MCF 10A (cell line): ENCODE measurements at regions not wholly inside any gene's neighbourhood (a gene's known extent, or its start where the extent isn't known, plus 50 kb on each side); places are given as distances from the start of the nearest gene placed in this dataset.

Experiments
- BruUV-seq: library from RNA; stranded (reverse); fragments of 400-500 nt; replicated peaks from 2 replicates; lab custom pipeline; 2021; lab: Mats Ljungman, UMichigan
- CTCF ChIA-PET: fragments of 300-600 bp; sonication (Branson Sonifier 250); formaldehyde crosslinking; extraction: SDS; loops from one replicate; lab custom pipeline; 2021; ENCODE audit warnings: antibody characterized with exemption, inconsistent platforms; lab: Yijun Ruan, JAX
- POLR2A ChIA-PET: fragments of 300-600, 350-650 bp; sonication (Branson Sonifier 250); formaldehyde crosslinking; extraction: SDS; loops from one replicate; lab custom pipeline; 2020; ENCODE audit warnings: antibody characterized with exemption, inconsistent platforms; lab: Yijun Ruan, JAX
- DNase-seq: peaks from one replicate; pipeline ENCODE4 v3.0.0-alpha.2; 2018; ENCODE audit not compliant: unreplicated experiment
- H3K27ac Mint-ChIP-seq: one replicate; pipeline ENCODE4 v1.8.0; 2022; ENCODE audit warnings: mild to moderate bottlenecking, low read depth, mixed read lengths; ENCODE audit not compliant: unreplicated experiment
- H3K27me3 Mint-ChIP-seq: one replicate; pipeline ENCODE4 v1.8.0; 2022; ENCODE audit warnings: mixed read lengths; ENCODE audit not compliant: insufficient read depth, unreplicated experiment
- H3K36me3 Mint-ChIP-seq: one replicate; pipeline ENCODE4 v1.8.0; 2022; ENCODE audit warnings: mild to moderate bottlenecking, moderate library complexity, mixed read lengths; ENCODE audit not compliant: insufficient read depth, unreplicated experiment
- H3K4me1 Mint-ChIP-seq: one replicate; pipeline ENCODE4 v1.8.0; 2022; ENCODE audit warnings: mixed read lengths; ENCODE audit not compliant: insufficient read depth, unreplicated experiment
- H3K4me3 Mint-ChIP-seq: one replicate; pipeline ENCODE4 v1.8.0; 2022; ENCODE audit warnings: mild to moderate bottlenecking, moderate library complexity, mixed read lengths; ENCODE audit not compliant: unreplicated experiment
- H3K9me3 Mint-ChIP-seq: one replicate; pipeline ENCODE4 v1.8.0; 2022; ENCODE audit warnings: mixed read lengths; ENCODE audit not compliant: unreplicated experiment
- CTCF ChIP-seq: fragments of 200-600 bp; IDR thresholded peaks from one replicate; pipeline ENCODE4 v1.8.0; 2022; ENCODE audit warnings: antibody characterized with exemption, mild to moderate bottlenecking; ENCODE audit not compliant: unreplicated experiment
- intact Hi-C: fragments of 100-400 bp; cut with micrococcal nuclease; formaldehyde crosslinking; loops from 2 replicates; pipeline ENCODE4 v1.14.1; 2022

DNA sequence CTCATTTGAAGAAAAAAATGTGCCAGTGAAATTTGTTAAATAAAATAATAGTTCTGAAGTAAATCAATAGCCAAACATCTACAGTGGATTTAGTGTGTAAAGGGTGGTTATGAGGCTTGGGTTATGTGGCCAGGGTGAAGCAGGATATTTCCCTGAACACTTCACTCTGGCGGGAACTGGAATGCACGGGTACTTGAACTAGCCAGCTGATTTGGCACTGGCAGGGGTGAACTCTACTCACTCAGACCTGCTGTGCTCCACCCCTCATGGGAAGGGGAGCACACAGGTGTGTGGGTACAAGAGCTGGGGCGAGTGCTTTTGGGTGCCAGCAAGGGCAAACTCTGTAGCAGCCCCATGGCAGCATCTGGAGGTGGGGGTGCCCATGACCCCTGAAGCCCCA, 278.2 kb downstream of the CALCRL start:
- H3K36me3 Mint-ChIP-seq: no peaks in the 10 kb centered on the region
- peaks cover 6% of the 10 kb centered on the region for H3K4me1 Mint-ChIP-seq
- no peaks in the 10 kb centered on the region for H3K27me3 Mint-ChIP-seq
- BruUV-seq: no TSS peak
- CTCF ChIA-PET: no interaction called here
- no peak for TF ChIP-seq CTCF
- intact Hi-C loops: no loop called here
- POLR2A ChIA-PET: no interaction called here
- H3K4me3 Mint-ChIP-seq: no peak overlapping the region
- no peak for DNase-seq
- no peak overlapping the region for H3K27ac Mint-ChIP-seq
- no peaks in the 10 kb centered on the region for H3K9me3 Mint-ChIP-seq

GRCh38 chr2:187168720-187169713, 279.0 kb downstream of the CALCRL start:
- H3K27me3 Mint-ChIP-seq: no peaks in the 10 kb centered on the region
- no peaks in the 10 kb centered on the region for H3K36me3 Mint-ChIP-seq
- no peak overlapping the region for H3K27ac Mint-ChIP-seq
- TF ChIP-seq CTCF: no peak
- H3K4me3 Mint-ChIP-seq: no peak overlapping the region
- ChIA-PET CTCF (no interaction called here), POLR2A (no interaction called here)
- intact Hi-C loops: no loop called here
- H3K9me3 Mint-ChIP-seq: no peaks in the 10 kb centered on the region
- peaks cover 6% of the 10 kb centered on the region for H3K4me1 Mint-ChIP-seq
- no TSS peak for BruUV-seq
- no peak for DNase-seq

DNA sequence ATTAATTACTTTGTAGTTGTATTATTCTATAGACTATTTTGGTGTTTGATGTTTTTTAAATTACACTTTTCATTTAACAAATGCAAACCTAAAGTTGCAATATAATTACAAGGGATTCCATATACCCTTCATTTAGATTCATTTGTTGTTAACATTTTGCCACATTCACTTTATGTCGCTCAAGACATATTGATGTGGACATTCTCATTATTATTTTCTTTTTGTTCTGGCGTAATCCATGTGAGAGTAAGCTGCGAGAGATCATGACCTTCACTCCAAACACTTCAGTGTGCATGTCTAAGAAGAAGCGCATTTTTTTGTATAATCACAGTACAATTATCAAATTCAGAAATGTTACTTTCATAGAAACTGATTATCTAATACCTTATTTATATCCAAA, 280.6 kb downstream of the CALCRL start:
- Mint-ChIP-seq H3K9me3 (no peaks in the 10 kb centered on the region), H3K27me3 (no peaks in the 10 kb centered on the region), H3K4me1 (peaks cover 6% of the 10 kb centered on the region), H3K27ac (no peak overlapping the region), H3K4me3 (no peak overlapping the region), H3K36me3 (no peaks in the 10 kb centered on the region)
- no peak for DNase-seq
- intact Hi-C loops: no loop called here
- no TSS peak for BruUV-seq
- no peak for TF ChIP-seq CTCF
- CTCF ChIA-PET: no interaction called here
- POLR2A ChIA-PET: no interaction called here

- CTCF ChIA-PET: interaction anchor here (0.5 to 1.2 kb wide), 4 partner anchors 8 to 284 kb away, joined by 3 to 4 read pairs (median 3); no protein-coding TSS in a partner anchor
- DNase-seq: no peak
- Mint-ChIP-seq H3K9me3 (no peaks in the 10 kb centered on the region), H3K36me3 (no peaks in the 10 kb centered on the region), H3K4me1 (peaks cover 6% of the 10 kb centered on the region), H3K27ac (peak overlapping the region; percentile 9), H3K4me3 (no peak overlapping the region), H3K27me3 (no peaks in the 10 kb centered on the region)
- no TSS peak for BruUV-seq
- POLR2A ChIA-PET: no interaction called here
- intact Hi-C loops: no loop called here
- TF ChIP-seq CTCF: no peak
Measured at GRCh38 chr2:187165936-187166610, 282.0 kb downstream of the CALCRL start.
